Uterus (tissue), 2 donors: ENCODE measurements at regions not wholly inside any gene's neighbourhood (a gene's known extent, or its start where the extent isn't known, plus 50 kb on each side); places are given as distances from the start of the nearest gene placed in this dataset.

ENCODE experiments used
- POLR2A ChIP-seq, 2 donors: fragments of 450-650 bp; IDR thresholded peaks; one replicate each; pipeline ENCODE4 v1.6.1; 2016; ENCODE audit warnings: antibody characterized with exemption in 2 of 2, mild to moderate bottlenecking in 1 of 2, moderate library complexity in 1 of 2
- TF ChIP-seq, protein P1 (sequence below), 4 experiments: fragments of 200-600 bp in 2 of 4; fragments of 450-650 bp in 2 of 4; sonication (generic) in 2 of 4; IDR thresholded peaks; one replicate each; pipeline ENCODE4 v1.5.1; 2016 to 2019; ENCODE audit warnings: antibody characterized with exemption in 4 of 4, mild to moderate bottlenecking in 2 of 4, moderate library complexity in 1 of 4

DNA sequence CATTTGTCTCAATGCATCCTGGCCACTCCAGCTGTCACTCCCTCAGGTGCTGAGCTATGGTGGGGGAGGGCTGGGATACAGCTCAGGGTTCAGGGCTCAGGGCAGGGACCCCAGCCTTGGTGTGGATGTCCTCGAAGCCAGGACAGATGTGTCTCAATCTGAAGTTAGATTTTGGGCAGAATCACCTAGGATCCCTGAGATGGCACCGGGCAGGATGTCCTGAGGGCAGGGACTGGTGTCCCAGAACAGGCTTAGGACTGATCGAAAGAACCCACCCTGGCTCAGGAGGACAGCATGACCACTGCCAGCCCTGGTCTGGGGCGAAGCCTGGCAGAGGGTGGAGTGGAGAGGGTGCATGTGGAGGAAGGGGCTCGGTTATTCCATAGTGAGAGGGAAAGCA lies 96.8 kb upstream of the THY1 start:
- TF ChIP-seq, protein P1, sequence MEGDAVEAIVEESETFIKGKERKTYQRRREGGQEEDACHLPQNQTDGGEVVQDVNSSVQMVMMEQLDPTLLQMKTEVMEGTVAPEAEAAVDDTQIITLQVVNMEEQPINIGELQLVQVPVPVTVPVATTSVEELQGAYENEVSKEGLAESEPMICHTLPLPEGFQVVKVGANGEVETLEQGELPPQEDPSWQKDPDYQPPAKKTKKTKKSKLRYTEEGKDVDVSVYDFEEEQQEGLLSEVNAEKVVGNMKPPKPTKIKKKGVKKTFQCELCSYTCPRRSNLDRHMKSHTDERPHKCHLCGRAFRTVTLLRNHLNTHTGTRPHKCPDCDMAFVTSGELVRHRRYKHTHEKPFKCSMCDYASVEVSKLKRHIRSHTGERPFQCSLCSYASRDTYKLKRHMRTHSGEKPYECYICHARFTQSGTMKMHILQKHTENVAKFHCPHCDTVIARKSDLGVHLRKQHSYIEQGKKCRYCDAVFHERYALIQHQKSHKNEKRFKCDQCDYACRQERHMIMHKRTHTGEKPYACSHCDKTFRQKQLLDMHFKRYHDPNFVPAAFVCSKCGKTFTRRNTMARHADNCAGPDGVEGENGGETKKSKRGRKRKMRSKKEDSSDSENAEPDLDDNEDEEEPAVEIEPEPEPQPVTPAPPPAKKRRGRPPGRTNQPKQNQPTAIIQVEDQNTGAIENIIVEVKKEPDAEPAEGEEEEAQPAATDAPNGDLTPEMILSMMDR (IDR thresholded peaks at IDR 0.05) = no peak
- no peak for TF ChIP-seq POLR2A (IDR thresholded peaks at IDR 0.05)
